Body of pancreas (tissue), 4 donors: ENCODE measurements at regions not wholly inside any gene's neighbourhood (a gene's known extent, or its start where the extent isn't known, plus 50 kb on each side); places are given as distances from the start of the nearest gene placed in this dataset.

Experiments used
- POLR2A ChIP-seq, 3 donors: fragments of 450-650 bp; IDR thresholded peaks; one replicate each; pipeline ENCODE4 v1.6.1; 2016; ENCODE audit warnings: antibody characterized with exemption in 3 of 3, mild to moderate bottlenecking in 2 of 3
- TF ChIP-seq, protein P1 (sequence below), 7 experiments: fragments of 450-650 bp in 4 of 7; fragments of 200-600 bp in 3 of 7; sonication (generic) in 3 of 7; IDR thresholded peaks; one replicate each; pipeline ENCODE4 v1.5.1; 2016 to 2019; ENCODE audit warnings: antibody characterized with exemption in 7 of 7

DNA sequence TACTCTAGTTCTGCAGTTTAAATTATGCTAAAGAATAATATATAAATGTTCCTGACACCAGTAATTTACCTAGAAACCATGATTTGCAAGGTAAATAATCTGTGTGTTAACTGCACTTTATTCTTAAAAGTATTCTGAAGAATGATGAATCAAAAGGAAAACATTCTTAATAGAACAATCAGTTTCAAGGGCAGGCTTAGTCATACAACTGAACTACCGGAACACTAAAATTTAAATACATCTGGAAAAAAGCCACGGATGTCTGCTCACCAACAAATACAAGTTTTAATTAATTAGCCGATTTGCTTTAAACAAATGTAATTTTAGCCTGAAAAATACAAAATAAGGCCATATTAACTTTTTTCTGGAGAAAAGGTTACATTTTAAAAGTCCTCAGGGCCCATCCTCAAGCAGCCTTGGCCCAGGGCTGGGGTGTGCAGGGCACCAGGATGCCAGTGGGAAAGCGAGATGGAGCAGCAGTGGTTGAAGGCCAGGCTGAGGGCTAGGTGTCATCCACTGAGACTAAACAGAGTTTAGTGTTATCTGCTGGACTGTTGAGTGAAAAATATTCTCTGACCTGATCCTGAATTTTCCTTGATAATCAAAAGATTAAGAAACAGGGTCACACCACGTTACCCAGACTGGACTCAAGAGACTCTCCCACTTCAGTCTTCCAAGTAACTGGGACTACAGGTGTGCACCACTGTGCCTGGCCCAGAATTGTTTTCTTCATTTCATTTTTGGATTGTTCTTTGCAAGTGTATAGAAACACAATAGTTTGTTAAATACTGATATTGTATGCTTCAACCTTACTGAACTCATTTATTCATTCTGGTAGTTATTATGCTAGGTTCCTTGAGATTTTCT is 88.2 kb upstream of the DST start:
- TF ChIP-seq, protein P1, sequence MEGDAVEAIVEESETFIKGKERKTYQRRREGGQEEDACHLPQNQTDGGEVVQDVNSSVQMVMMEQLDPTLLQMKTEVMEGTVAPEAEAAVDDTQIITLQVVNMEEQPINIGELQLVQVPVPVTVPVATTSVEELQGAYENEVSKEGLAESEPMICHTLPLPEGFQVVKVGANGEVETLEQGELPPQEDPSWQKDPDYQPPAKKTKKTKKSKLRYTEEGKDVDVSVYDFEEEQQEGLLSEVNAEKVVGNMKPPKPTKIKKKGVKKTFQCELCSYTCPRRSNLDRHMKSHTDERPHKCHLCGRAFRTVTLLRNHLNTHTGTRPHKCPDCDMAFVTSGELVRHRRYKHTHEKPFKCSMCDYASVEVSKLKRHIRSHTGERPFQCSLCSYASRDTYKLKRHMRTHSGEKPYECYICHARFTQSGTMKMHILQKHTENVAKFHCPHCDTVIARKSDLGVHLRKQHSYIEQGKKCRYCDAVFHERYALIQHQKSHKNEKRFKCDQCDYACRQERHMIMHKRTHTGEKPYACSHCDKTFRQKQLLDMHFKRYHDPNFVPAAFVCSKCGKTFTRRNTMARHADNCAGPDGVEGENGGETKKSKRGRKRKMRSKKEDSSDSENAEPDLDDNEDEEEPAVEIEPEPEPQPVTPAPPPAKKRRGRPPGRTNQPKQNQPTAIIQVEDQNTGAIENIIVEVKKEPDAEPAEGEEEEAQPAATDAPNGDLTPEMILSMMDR (IDR thresholded peaks at IDR 0.05): no peak
- no peak for TF ChIP-seq POLR2A (IDR thresholded peaks at IDR 0.05)
